ENCODE measurements at regions not wholly inside any gene's neighbourhood (a gene's known extent, or its start where the extent isn't known, plus 50 kb on each side); places are given as distances from the start of the nearest gene placed in this dataset.

DNA sequence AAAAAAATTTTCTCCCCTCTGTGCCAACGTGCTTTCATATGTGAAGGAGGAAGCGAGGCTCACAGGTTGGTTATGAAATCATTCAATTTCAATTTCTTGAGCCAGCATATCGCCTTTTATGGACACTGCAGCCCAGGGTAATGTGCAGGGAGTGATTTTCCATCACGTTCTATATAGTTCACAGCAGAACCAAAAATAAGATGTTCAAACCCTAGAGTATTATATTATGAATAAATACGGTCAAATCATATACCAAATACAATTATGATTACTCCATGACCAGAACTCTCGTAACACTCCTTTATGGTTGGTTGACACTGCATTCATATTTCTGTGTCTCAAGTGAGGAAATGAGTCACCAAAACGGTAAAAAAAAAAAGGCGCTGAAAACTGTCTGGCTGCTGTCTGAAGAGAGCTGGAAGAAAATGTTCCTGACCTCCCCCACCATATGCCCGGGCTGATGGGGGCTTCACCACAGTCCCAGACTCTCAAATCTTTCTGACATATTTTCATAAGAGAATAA, 75.8 kb upstream of the UBAC2 start:
- Mint-ChIP-seq H3K4me1 (peaks cover 14% of the 10 kb centered on the region), H3K4me3 (peak overlapping the region in 1 of 2 donors; percentile 69), H3K36me3 (peaks cover 0 to 5% of the 10 kb centered on the region in 2 donors), H3K9me3 (peaks cover 5 to 30% (median 22%) of the 10 kb centered on the region in 7 donors), H3K27ac (no peak overlapping the region), H3K27me3 (ENCODE audit: low read depth in 3 of 3) (peaks cover 95 to 98% (median 98%) of the 10 kb centered on the region in 3 donors)
- H3K4me2 ChIP-seq (replicated peaks; ENCODE audit: extremely low read depth, low read length, poor library complexity, severe bottlenecking), result peak overlapping the region; percentile 55
- H3K9ac ChIP-seq (ENCODE audit: insufficient read depth, low read length, poor library complexity, severe bottlenecking), result no peak overlapping the region
- H3K79me2 ChIP-seq (ENCODE audit: insufficient read depth, low read length), result no peaks in the 10 kb centered on the region
- WGBS (ENCODE audit: insufficient coverage), result no CpG with 5 or more reads among the region's 9 CpGs
- H4K20me1 ChIP-seq (ENCODE audit: insufficient read depth, low read length), result no peaks in the 10 kb centered on the region
- peak overlapping the region in 1 of 3 experiments; percentile 39 for H3K4me3 ChIP-seq (replicated peaks in 1 of 3; ENCODE audit: low read depth in 2 of 3, low read length in 3 of 3)
- peak; percentile 18 to 50 (median 38) for DNase-seq
- no peak overlapping the region for H2AFZ ChIP-seq (ENCODE audit: insufficient read depth, low read depth, low read length, poor library complexity, severe bottlenecking)
- peaks cover 14 to 15% of the 10 kb centered on the region in 2 donors for H3K4me1 ChIP-seq (ENCODE audit: control insufficient read depth in 1 of 2, insufficient read depth in 2 of 2, low read length in 2 of 2)
- TF ChIP-seq, protein P1, sequence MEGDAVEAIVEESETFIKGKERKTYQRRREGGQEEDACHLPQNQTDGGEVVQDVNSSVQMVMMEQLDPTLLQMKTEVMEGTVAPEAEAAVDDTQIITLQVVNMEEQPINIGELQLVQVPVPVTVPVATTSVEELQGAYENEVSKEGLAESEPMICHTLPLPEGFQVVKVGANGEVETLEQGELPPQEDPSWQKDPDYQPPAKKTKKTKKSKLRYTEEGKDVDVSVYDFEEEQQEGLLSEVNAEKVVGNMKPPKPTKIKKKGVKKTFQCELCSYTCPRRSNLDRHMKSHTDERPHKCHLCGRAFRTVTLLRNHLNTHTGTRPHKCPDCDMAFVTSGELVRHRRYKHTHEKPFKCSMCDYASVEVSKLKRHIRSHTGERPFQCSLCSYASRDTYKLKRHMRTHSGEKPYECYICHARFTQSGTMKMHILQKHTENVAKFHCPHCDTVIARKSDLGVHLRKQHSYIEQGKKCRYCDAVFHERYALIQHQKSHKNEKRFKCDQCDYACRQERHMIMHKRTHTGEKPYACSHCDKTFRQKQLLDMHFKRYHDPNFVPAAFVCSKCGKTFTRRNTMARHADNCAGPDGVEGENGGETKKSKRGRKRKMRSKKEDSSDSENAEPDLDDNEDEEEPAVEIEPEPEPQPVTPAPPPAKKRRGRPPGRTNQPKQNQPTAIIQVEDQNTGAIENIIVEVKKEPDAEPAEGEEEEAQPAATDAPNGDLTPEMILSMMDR (IDR thresholded peaks at IDR 0.05), result no peak
- H3K27ac ChIP-seq (ENCODE audit: low read depth in 1 of 2, low read length in 2 of 2), result no peak overlapping the region
- H3K9me3 ChIP-seq (replicated peaks in 1 of 2; ENCODE audit: control insufficient read depth in 1 of 2, insufficient read depth in 1 of 2, low read length in 2 of 2), result peaks cover 0 to 39% of the 10 kb centered on the region in 2 donors
- H3K27me3 ChIP-seq (ENCODE audit: control insufficient read depth in 2 of 2, insufficient read depth in 2 of 2, low read length in 2 of 2), result peaks cover 92 to 100% of the 10 kb centered on the region in 2 donors
- intact Hi-C loops (cut with micrococcal nuclease), result loop anchor here in 1 of 2 donors (10.0 kb wide), 1 partner anchor 90 kb away; no protein-coding TSS in a partner anchor
- no peaks in the 10 kb centered on the region for H3K36me3 ChIP-seq (replicated peaks in 1 of 2; ENCODE audit: control insufficient read depth in 1 of 2, insufficient read depth in 2 of 2, low read length in 2 of 2)

DNA sequence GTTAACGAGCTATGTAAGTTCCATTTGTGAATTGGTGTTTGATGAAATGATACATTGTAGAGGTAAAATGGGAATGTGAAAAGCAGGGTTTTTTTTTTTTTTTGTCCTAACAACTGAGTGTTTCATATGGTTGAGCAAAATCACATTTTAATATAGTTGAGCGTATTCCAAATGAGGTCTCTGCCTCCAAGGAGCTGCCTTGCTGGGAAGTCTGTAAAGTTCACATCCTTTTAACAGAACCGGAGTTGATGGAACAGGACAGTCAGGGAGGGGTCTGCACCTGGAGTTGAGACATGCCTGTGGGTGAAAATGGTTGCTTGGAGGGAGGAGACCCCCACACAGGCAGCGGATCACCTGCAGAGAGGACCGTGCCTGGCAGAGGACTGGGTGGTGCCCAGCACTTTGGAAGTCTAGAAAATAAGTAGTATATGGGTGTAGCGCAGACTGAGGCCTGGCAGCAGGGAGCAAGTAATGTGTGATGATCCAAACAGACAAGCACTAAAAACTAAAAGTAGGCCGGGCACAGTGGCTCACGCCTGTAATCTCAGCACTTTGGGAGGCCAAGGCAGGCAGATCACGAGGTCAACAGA, 75.2 kb upstream of the UBAC2 start:
- Histone ChIP-seq H2AFZ (ENCODE audit: insufficient read depth, low read depth, low read length, poor library complexity, severe bottlenecking) (no peak overlapping the region), H3K4me2 (replicated peaks; ENCODE audit: extremely low read depth, low read length, poor library complexity, severe bottlenecking) (no peak overlapping the region), H3K9me3 (replicated peaks in 1 of 2; ENCODE audit: control insufficient read depth in 1 of 2, insufficient read depth in 1 of 2, low read length in 2 of 2) (peaks cover 0 to 45% of the 10 kb centered on the region in 2 donors), H3K79me2 (ENCODE audit: insufficient read depth, low read length) (no peaks in the 10 kb centered on the region), H3K4me1 (ENCODE audit: control insufficient read depth in 1 of 2, insufficient read depth in 2 of 2, low read length in 2 of 2) (peaks cover 14 to 15% of the 10 kb centered on the region in 2 donors), H3K4me3 (replicated peaks in 1 of 3; ENCODE audit: low read depth in 2 of 3, low read length in 3 of 3) (no peak overlapping the region), H3K9ac (ENCODE audit: insufficient read depth, low read length, poor library complexity, severe bottlenecking) (no peak overlapping the region), H3K36me3 (replicated peaks in 1 of 2; ENCODE audit: control insufficient read depth in 1 of 2, insufficient read depth in 2 of 2, low read length in 2 of 2) (no peaks in the 10 kb centered on the region), H3K27ac (ENCODE audit: low read depth in 1 of 2, low read length in 2 of 2) (no peak overlapping the region), H4K20me1 (ENCODE audit: insufficient read depth, low read length) (no peaks in the 10 kb centered on the region), H3K27me3 (ENCODE audit: control insufficient read depth in 2 of 2, insufficient read depth in 2 of 2, low read length in 2 of 2) (peaks cover 94 to 100% of the 10 kb centered on the region in 2 donors)
- peak overlapping the region in 1 of 2 donors; percentile 69 for H3K4me3 Mint-ChIP-seq
- H3K36me3 Mint-ChIP-seq, result peaks cover 0 to 5% of the 10 kb centered on the region in 2 donors
- peaks cover 0 to 27% (median 18%) of the 10 kb centered on the region in 7 donors for H3K9me3 Mint-ChIP-seq
- WGBS (ENCODE audit: insufficient coverage), result 94% methylated on average over 5 of the region's 9 CpGs
- intact Hi-C loops (cut with micrococcal nuclease), result loop anchor here in 1 of 2 donors (10.0 kb wide), 1 partner anchor 91 kb away; no protein-coding TSS in a partner anchor
- DNase-seq, result no peak
- TF ChIP-seq, protein P1 (IDR thresholded peaks at IDR 0.05), result no peak
- peak overlapping the region in 1 of 7 donors; percentile 20 for H3K27ac Mint-ChIP-seq
- peaks cover 14% of the 10 kb centered on the region for H3K4me1 Mint-ChIP-seq
- H3K27me3 Mint-ChIP-seq (ENCODE audit: low read depth in 3 of 3), result peaks cover 95 to 98% (median 98%) of the 10 kb centered on the region in 3 donors

All from CD14-positive monocyte (primary cell).